K562 (cell line): ENCODE measurements at regions not wholly inside any gene's neighbourhood (a gene's known extent, or its start where the extent isn't known, plus 50 kb on each side); places are given as distances from the start of the nearest gene placed in this dataset.
A peak's percentile ranks its signal among the peaks of the same experiment; 100 is the strongest.

Experiments
- AFF1 ChIP-seq, 2 experiments: fragments of 450-650 bp; IDR thresholded peaks; 2 replicates each; pipeline ENCODE4 v1.6.1; 2018; ENCODE audit warnings: mild to moderate bottlenecking in 2 of 2, low read depth in 1 of 2; ENCODE audit not compliant: partially characterized antibody in 2 of 2
- ARID1B ChIP-seq: fragments of 450-650 bp; IDR thresholded peaks from 2 replicates; pipeline ENCODE4 v1.6.1; 2016; ENCODE audit warnings: antibody characterized with exemption, mild to moderate bottlenecking, inconsistent platforms
- ATF1 ChIP-seq, 2 experiments: fragments of 450-650 bp in 1 of 2; IDR thresholded peaks; 2 replicates each; pipeline ENCODE4 v1.6.1; 2016; ENCODE audit warnings: missing compliant biosample characterization in 1 of 2, missing genetic modification characterization in 1 of 2
- DACH1 ChIP-seq: fragments of 450-650 bp; IDR thresholded peaks from 2 replicates; pipeline ENCODE4 v1.6.1; 2018; ENCODE audit not compliant: partially characterized antibody
- HDGF ChIP-seq: fragments of 450-650 bp; IDR thresholded peaks from 2 replicates; pipeline ENCODE4 v1.6.1; 2016
- KDM1A ChIP-seq, 2 experiments: fragments of 450-650 bp; IDR thresholded peaks; 2 replicates each; pipeline ENCODE4 v1.6.1; 2016; ENCODE audit warnings: mild to moderate bottlenecking in 2 of 2
- MEIS2 ChIP-seq: fragments of 450-650 bp; IDR thresholded peaks from 2 replicates; pipeline ENCODE4 v1.6.1; 2014; ENCODE audit warnings: mild to moderate bottlenecking; ENCODE audit not compliant: partially characterized antibody
- NFIX ChIP-seq: fragments of 250-450 bp; sonication (Bioruptor Pico); IDR thresholded peaks from 2 replicates; pipeline ENCODE4 v1.4.0; 2020; ENCODE audit warnings: low read depth, mild to moderate bottlenecking, moderate library complexity
- NONO ChIP-seq, 2 experiments: fragments of 200-400 bp in 1 of 2; fragments of 450-650 bp in 1 of 2; formaldehyde crosslinking in 1 of 2; IDR thresholded peaks; 2 replicates each; pipeline ENCODE4 v1.6.1; 2017; ENCODE audit warnings: low read depth in 2 of 2, mild to moderate bottlenecking in 2 of 2, moderate library complexity in 2 of 2, low read length in 1 of 2
- NR2C2 ChIP-seq, 2 experiments: fragments of 200-800 bp in 1 of 2; sonication (Bioruptor generic) in 1 of 2; sonication (generic) in 1 of 2; formaldehyde crosslinking in 1 of 2; IDR thresholded peaks; 2 replicates each; pipeline versions ENCODE4 v1.6.1 to v1.8.0; 2016 to 2022; ENCODE audit warnings: mild to moderate bottlenecking in 1 of 2, missing compliant biosample characterization in 1 of 2, missing genetic modification characterization in 1 of 2, missing genetic modification reagents in 1 of 2
- NRF1 ChIP-seq, 2 experiments: fragments of 450-650 bp; IDR thresholded peaks in 1 of 2; conservative IDR thresholded peaks in 1 of 2; 2 replicates each; pipeline ENCODE4 v1.6.1; 2014; ENCODE audit warnings: mild to moderate bottlenecking in 2 of 2
- RAD21 ChIP-seq, 2 experiments: fragments of 250-450 bp in 1 of 2; fragments of 450-650 bp in 1 of 2; sonication (Bioruptor Pico) in 1 of 2; formaldehyde crosslinking in 1 of 2; IDR thresholded peaks in 1 of 2; conservative IDR thresholded peaks in 1 of 2; 2 replicates each; pipeline versions ENCODE4 v1.4.0 to v1.8.0; 2020 to 2022; ENCODE audit warnings: mild to moderate bottlenecking in 2 of 2, moderate library complexity in 1 of 2
- SOX6 ChIP-seq: fragments of 450-650 bp; IDR thresholded peaks from 2 replicates; pipeline ENCODE4 v1.6.1; 2014; ENCODE audit warnings: mild to moderate bottlenecking
- ZBTB1 ChIP-seq: sonication (generic); formaldehyde crosslinking; IDR thresholded peaks from 2 replicates; pipeline ENCODE4 v1.8.1; 2023; ENCODE audit warnings: missing genetic modification reagents, low read depth, mild to moderate bottlenecking, borderline replicate concordance
- ZNF232 ChIP-seq: sonication (generic); formaldehyde crosslinking; IDR thresholded peaks from 2 replicates; pipeline ENCODE4 v1.8.0; 2022; ENCODE audit warnings: mild to moderate bottlenecking, missing genetic modification reagents
- ZNF584 ChIP-seq: fragments of 200-800 bp; sonication (Bioruptor generic); IDR thresholded peaks from 2 replicates; pipeline ENCODE4 v1.6.1; 2016; ENCODE audit warnings: low read depth, mild to moderate bottlenecking, missing genetic modification characterization, missing compliant biosample characterization
- TF ChIP-seq, protein P1 (sequence below), 2 experiments: IDR thresholded peaks; 2 replicates each; pipeline ENCODE4 v1.6.1; 2011; ENCODE audit warnings: borderline replicate concordance in 1 of 2, control low read depth in 1 of 2, low read depth in 1 of 2, low read length in 1 of 2, mild to moderate bottlenecking in 1 of 2, mixed read lengths in 1 of 2, moderate library complexity in 1 of 2; ENCODE audit not compliant: insufficient read depth in 1 of 2, insufficient read length in 1 of 2, poor library complexity in 1 of 2, severe bottlenecking in 1 of 2; ENCODE audit errors: extremely low read depth in 1 of 2
- TF ChIP-seq, protein P2 (sequence below): fragments of 450-650 bp; formaldehyde crosslinking; IDR thresholded peaks from 2 replicates; pipeline ENCODE4 v1.4.0; 2020; ENCODE audit warnings: mild to moderate bottlenecking, moderate library complexity

DNA sequence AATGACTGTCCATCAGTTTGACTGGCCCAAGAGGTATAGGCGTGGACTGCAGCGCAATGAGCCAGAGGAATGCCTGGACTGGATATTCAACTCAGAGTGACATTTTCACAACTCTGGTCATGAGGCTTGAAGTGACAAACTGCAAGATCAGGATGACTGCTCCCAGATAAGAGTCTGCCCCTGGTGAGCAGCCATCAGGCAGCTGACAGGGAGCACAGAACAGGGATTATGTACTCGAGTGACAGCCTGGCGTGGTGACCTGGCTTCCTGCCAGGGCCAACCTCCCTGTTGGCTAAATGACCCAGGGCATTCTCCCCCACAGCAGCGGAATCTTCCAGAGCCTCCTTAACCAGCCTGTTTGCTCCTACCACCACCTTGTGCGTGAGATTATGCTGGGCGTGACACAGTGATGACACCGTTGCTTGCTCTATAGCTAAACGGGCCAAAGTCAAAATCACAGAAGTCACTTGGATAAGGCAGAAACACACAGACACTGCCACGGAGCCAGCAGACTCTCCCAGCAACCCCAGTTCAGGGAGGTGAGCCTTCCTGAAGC, 209.1 kb upstream of the JARID2 start (continued):
- peak; percentile 87 for TF ChIP-seq ARID1B
- TF ChIP-seq, protein P1, sequence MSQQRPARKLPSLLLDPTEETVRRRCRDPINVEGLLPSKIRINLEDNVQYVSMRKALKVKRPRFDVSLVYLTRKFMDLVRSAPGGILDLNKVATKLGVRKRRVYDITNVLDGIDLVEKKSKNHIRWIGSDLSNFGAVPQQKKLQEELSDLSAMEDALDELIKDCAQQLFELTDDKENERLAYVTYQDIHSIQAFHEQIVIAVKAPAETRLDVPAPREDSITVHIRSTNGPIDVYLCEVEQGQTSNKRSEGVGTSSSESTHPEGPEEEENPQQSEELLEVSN (IDR thresholded peaks at IDR 0.05; ENCODE audit: borderline replicate concordance in 1 of 2, extremely low read depth in 1 of 2, insufficient read depth in 1 of 2, insufficient read length in 1 of 2, low read depth in 1 of 2, low read length in 1 of 2, poor library complexity in 1 of 2, severe bottlenecking in 1 of 2) = peak in 1 of 2 experiments; percentile 26
- TF ChIP-seq, protein P2, sequence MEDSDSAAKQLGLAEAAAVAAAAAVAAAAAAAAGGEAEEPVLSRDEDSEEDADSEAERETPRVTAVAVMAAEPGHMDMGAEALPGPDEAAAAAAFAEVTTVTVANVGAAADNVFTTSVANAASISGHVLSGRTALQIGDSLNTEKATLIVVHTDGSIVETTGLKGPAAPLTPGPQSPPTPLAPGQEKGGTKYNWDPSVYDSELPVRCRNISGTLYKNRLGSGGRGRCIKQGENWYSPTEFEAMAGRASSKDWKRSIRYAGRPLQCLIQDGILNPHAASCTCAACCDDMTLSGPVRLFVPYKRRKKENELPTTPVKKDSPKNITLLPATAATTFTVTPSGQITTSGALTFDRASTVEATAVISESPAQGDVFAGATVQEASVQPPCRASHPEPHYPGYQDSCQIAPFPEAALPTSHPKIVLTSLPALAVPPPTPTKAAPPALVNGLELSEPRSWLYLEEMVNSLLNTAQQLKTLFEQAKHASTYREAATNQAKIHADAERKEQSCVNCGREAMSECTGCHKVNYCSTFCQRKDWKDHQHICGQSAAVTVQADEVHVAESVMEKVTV (CRISPR knock-in tag) = 0 out of 2 replicates have a peak, but pooled peaks have one; percentile 14
- no peak for TF ChIP-seq NR2C2 (CRISPR knock-in tag; IDR thresholded peaks at IDR 0.05)
- TF ChIP-seq NR2C2 (tag; IDR thresholded peaks at IDR 0.05) = peak; percentile 74
- TF ChIP-seq KDM1A (IDR thresholded peaks at IDR 0.05) = peak; percentile 81 to 85; a peak in 3 of 4 replicates
- TF ChIP-seq NFIX (CRISPR knock-in tag) = peak; percentile 63
- peak in 1 of 2 experiments; percentile 60 for TF ChIP-seq AFF1 (IDR thresholded peaks at IDR 0.05; ENCODE audit: low read depth in 1 of 2, partially characterized antibody in 2 of 2)
- TF ChIP-seq HDGF = no peak
- TF ChIP-seq NONO (IDR thresholded peaks at IDR 0.05; ENCODE audit: low read depth in 2 of 2, low read length in 1 of 2) = peak in 1 of 2 experiments; percentile 39; a peak in 1 of 4 replicates
- peak; percentile 97 for TF ChIP-seq MEIS2
- TF ChIP-seq ZNF232 (CRISPR knock-in tag) = no peak
- 0 out of 2 replicates have a peak, but pooled peaks have one; percentile 60 for TF ChIP-seq ZNF584 (CRISPR knock-in tag)
- TF ChIP-seq ZBTB1 (CRISPR knock-in tag) = 0 out of 2 replicates have a peak, but pooled peaks have one; percentile 44
- TF ChIP-seq NRF1 (conservative IDR thresholded peaks at IDR 0.05 in 1 of 2, IDR thresholded peaks at IDR 0.05 in 1 of 2) = peak; percentile 58 to 70; a peak in 3 of 4 replicates
- TF ChIP-seq ATF1 (CRISPR knock-in tag; IDR thresholded peaks at IDR 0.05) = no peak
- TF ChIP-seq ATF1 (tag; IDR thresholded peaks at IDR 0.05) = peak; percentile 91
- peak; percentile 84 for TF ChIP-seq SOX6
- TF ChIP-seq RAD21 (CRISPR knock-in tag; conservative IDR thresholded peaks at IDR 0.05 in 1 of 2, IDR thresholded peaks at IDR 0.05 in 1 of 2) = peak; percentile 35 to 41; a peak in 3 of 4 replicates
- peak; percentile 44 for TF ChIP-seq DACH1
